ENCODE measurements at regions not wholly inside any gene's neighbourhood (a gene's known extent, or its start where the extent isn't known, plus 50 kb on each side); places are given as distances from the start of the nearest gene placed in this dataset.

DNA sequence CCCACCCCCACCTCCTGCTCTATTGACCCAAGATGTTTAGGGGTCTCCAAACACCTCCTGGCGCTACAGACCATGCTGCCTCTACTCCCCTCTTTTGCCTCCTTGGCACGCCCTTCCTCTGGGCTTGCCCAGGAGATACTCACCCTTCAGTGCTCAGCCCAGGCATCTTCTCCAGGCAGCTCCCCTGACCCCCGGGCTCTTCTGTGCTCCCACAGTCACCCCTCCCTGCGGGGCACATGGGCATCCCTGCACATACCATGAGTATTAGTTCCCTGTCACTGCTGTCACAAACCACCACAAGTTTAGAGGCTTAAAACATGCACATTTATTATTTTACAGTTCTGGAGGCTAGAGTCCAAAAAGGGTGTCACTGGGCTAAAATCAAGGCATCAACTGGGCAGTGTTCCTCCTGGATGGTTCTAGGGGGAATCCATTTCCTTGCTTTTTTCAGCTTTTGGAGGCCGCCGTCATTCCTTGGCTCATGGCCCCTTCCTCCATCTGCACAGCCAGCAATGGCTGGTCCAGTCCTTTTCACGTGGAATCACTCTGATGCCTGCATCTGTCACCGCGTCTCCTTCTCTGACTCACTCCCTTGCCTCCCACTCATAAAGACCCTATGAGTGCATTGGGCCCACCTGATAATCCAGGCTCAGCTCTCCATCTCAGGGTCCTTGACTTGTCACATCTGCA is 230.4 kb upstream of the COPS8 start:
- no TSS peak for BruUV-seq (replicated peaks)

DNA sequence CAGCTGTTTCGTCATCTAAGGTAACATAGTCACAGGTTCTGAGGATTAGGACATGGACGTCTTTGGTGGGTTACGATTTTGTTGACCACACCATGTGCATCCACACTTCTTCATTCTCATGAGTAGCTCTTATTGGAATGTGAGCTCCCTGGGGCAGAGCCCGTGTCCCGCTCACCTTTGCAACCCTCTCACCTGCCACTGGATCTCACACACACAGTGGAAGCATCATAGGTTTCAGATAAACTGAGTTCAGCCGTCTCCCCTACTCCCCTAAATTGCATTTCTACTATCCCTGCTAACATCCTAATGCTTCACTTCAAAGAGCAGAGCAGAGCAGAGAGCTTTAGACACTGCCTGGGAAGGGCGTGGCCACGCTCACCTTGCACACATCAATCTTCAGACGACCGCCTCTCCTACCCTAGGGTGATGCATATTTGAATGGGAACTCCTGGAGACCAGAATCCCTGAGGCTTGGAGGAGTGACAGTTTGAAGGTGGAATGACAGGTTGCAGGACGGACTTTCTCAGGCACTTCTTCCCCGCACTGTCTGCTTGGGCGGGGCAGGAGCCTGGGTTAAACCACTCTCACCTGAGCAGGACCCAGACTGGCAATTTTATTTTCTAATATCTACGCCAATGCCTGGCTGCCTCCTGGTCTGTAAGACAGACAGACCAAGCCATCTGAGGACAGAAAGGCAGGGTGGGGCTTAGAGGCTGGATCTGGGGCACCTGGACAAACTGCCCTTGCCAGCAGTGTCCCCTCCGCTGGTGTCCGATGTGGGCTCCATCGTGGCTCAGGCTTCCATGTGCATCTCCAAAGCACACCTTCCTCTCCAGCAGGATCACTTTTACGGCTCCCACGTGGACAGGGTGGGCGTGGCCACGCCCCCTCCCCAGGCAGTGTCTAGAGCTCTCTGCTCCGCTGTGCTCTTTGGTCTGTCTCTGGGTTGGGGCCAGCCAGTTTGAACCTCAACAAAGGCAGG is 229.5 kb upstream of the COPS8 start:
- Histone ChIP-seq H3K4me1 (replicated peaks; ENCODE audit: insufficient read depth) (no peaks in the 10 kb centered on the region), H2AFZ (no peak overlapping the region), H3K27ac (no peak overlapping the region), H3K9me3 (ENCODE audit: insufficient read depth, low read depth) (no peaks in the 10 kb centered on the region), H3K36me3 (ENCODE audit: low read depth) (no peaks in the 10 kb centered on the region), H3K9me2 (ENCODE audit: insufficient read depth) (no peaks in the 10 kb centered on the region), H3K27me3 (ENCODE audit: insufficient read depth, low read depth) (peaks cover 67% of the 10 kb centered on the region; the same call in 1 of the 2 replicates), H3K4me3 (no peak overlapping the region), H3F3A (ENCODE audit: insufficient read depth, low read depth) (no peaks in the 10 kb centered on the region), H3K79me2 (ENCODE audit: low read depth) (no peaks in the 10 kb centered on the region), H3K4me2 (no peak overlapping the region), H4K20me1 (ENCODE audit: insufficient read depth) (no peaks in the 10 kb centered on the region)
- intact Hi-C loops (cut with micrococcal nuclease; ENCODE audit: unreplicated experiment): no loop called here
- CTCF ChIA-PET: no interaction called here
- no peak for DNase-seq
- POLR2A ChIA-PET (ENCODE audit: unreplicated experiment): no interaction called here
- no TSS peak for BruUV-seq (replicated peaks)
- TF ChIP-seq, protein P1, sequence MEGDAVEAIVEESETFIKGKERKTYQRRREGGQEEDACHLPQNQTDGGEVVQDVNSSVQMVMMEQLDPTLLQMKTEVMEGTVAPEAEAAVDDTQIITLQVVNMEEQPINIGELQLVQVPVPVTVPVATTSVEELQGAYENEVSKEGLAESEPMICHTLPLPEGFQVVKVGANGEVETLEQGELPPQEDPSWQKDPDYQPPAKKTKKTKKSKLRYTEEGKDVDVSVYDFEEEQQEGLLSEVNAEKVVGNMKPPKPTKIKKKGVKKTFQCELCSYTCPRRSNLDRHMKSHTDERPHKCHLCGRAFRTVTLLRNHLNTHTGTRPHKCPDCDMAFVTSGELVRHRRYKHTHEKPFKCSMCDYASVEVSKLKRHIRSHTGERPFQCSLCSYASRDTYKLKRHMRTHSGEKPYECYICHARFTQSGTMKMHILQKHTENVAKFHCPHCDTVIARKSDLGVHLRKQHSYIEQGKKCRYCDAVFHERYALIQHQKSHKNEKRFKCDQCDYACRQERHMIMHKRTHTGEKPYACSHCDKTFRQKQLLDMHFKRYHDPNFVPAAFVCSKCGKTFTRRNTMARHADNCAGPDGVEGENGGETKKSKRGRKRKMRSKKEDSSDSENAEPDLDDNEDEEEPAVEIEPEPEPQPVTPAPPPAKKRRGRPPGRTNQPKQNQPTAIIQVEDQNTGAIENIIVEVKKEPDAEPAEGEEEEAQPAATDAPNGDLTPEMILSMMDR (conservative IDR thresholded peaks at IDR 0.05): no peak
- no peak for TF ChIP-seq EZH2 (IDR thresholded peaks at IDR 0.05; ENCODE audit: low read depth)

More for the DNA sequence above, 230.4 kb upstream of the COPS8 start:
- TF ChIP-seq EZH2 (IDR thresholded peaks at IDR 0.05; ENCODE audit: low read depth): no peak
- TF ChIP-seq, protein P1 (conservative IDR thresholded peaks at IDR 0.05): no peak
- Histone ChIP-seq H4K20me1 (ENCODE audit: insufficient read depth) (no peaks in the 10 kb centered on the region), H3K36me3 (ENCODE audit: low read depth) (no peaks in the 10 kb centered on the region), H3K27ac (no peak overlapping the region), H3K79me2 (ENCODE audit: low read depth) (no peaks in the 10 kb centered on the region), H3K27me3 (ENCODE audit: insufficient read depth, low read depth) (peaks cover 71% of the 10 kb centered on the region; the same call in 1 of the 2 replicates), H3F3A (ENCODE audit: insufficient read depth, low read depth) (no peaks in the 10 kb centered on the region), H3K4me3 (no peak overlapping the region), H2AFZ (no peak overlapping the region), H3K4me2 (no peak overlapping the region), H3K4me1 (replicated peaks; ENCODE audit: insufficient read depth) (no peaks in the 10 kb centered on the region), H3K9me2 (ENCODE audit: insufficient read depth) (no peaks in the 10 kb centered on the region), H3K9me3 (ENCODE audit: insufficient read depth, low read depth) (no peaks in the 10 kb centered on the region)
- POLR2A ChIA-PET (ENCODE audit: unreplicated experiment): no interaction called here
- intact Hi-C loops (cut with micrococcal nuclease; ENCODE audit: unreplicated experiment): no loop called here
- DNase-seq: no peak
- CTCF ChIA-PET: no interaction called here

DNA sequence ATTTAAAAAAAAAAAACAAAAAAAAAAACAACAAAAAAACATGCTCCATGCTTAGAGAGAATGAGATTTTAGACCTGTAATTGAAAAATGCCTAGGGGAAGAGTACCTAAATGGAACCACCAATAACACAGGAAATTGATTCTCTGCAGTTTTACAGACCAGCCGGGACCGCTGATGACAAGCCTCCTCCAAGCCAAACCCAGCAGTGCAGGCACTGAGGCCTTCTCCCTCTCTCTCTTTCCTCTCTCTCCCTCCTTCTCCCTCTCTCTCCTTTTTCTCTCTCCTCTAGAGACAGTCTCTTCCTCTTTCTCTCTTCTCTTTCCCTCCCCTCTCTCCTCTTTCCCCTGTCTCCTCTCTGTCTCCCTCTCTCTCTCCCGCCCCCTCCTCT is 228.8 kb upstream of the COPS8 start:
- Histone ChIP-seq H2AFZ (no peak overlapping the region), H3K9me3 (ENCODE audit: insufficient read depth, low read depth) (no peaks in the 10 kb centered on the region), H3F3A (ENCODE audit: insufficient read depth, low read depth) (no peaks in the 10 kb centered on the region), H3K79me2 (ENCODE audit: low read depth) (no peaks in the 10 kb centered on the region), H3K4me3 (no peak overlapping the region), H3K4me1 (replicated peaks; ENCODE audit: insufficient read depth) (no peaks in the 10 kb centered on the region), H3K9me2 (ENCODE audit: insufficient read depth) (no peaks in the 10 kb centered on the region), H4K20me1 (ENCODE audit: insufficient read depth) (no peaks in the 10 kb centered on the region), H3K27me3 (ENCODE audit: insufficient read depth, low read depth) (peaks cover 63% of the 10 kb centered on the region), H3K27ac (no peak overlapping the region), H3K36me3 (ENCODE audit: low read depth) (no peaks in the 10 kb centered on the region), H3K4me2 (no peak overlapping the region)
- BruUV-seq (replicated peaks): no TSS peak
- POLR2A ChIA-PET (ENCODE audit: unreplicated experiment): no interaction called here
- no peak for TF ChIP-seq EZH2 (IDR thresholded peaks at IDR 0.05; ENCODE audit: low read depth)
- TF ChIP-seq, protein P1 (conservative IDR thresholded peaks at IDR 0.05): no peak
- DNase-seq: no peak
- intact Hi-C loops (cut with micrococcal nuclease; ENCODE audit: unreplicated experiment): no loop called here
- CTCF ChIA-PET: no interaction called here
